Stimulated activated naive B cell treated with anti-CD40 and anti-IgM and Interleukin-4, amounts not matched to agents 10 μg/mL and 1 μg/mL and 100 μg/mL, for 72 hours (primary cell): ENCODE measurements at regions not wholly inside any gene's neighbourhood (a gene's known extent, or its start where the extent isn't known, plus 50 kb on each side); places are given as distances from the start of the nearest gene placed in this dataset.

ENCODE experiments used
- ATAC-seq, 2 donors: fragments of 150-1000 bp; cut with Tn5 transposase; replicated peaks; 2 replicates each; pipeline ENCODE4 v1.10.0; 2021; ENCODE audit warnings: moderate library complexity in 1 of 2
- DNase-seq: peaks from one replicate; pipeline ENCODE4 v3.0.0; 2021
- H3K27ac Mint-ChIP-seq: one replicate; pipeline ENCODE4 v1.8.0; 2022; ENCODE audit warnings: mild to moderate bottlenecking, mixed read lengths
- H3K27me3 Mint-ChIP-seq, 2 donors: one replicate each; pipeline ENCODE4 v1.8.0; 2022; ENCODE audit warnings: mixed read lengths in 2 of 2
- H3K36me3 Mint-ChIP-seq, 2 donors: one replicate each; pipeline ENCODE4 v1.8.0; 2022; ENCODE audit warnings: mixed read lengths in 2 of 2, mild to moderate bottlenecking in 1 of 2
- H3K4me1 Mint-ChIP-seq, 2 donors: one replicate each; pipeline ENCODE4 v1.8.0; 2022; ENCODE audit warnings: mixed read lengths in 2 of 2, mild to moderate bottlenecking in 1 of 2
- H3K4me3 Mint-ChIP-seq, 2 donors: one replicate each; pipeline ENCODE4 v1.8.0; 2022; ENCODE audit warnings: mild to moderate bottlenecking in 2 of 2, mixed read lengths in 2 of 2, moderate library complexity in 1 of 2
- H3K9me3 Mint-ChIP-seq, 2 donors: one replicate each; pipeline ENCODE4 v1.8.0; 2022; ENCODE audit warnings: mixed read lengths in 2 of 2, mild to moderate bottlenecking in 1 of 2

DNA sequence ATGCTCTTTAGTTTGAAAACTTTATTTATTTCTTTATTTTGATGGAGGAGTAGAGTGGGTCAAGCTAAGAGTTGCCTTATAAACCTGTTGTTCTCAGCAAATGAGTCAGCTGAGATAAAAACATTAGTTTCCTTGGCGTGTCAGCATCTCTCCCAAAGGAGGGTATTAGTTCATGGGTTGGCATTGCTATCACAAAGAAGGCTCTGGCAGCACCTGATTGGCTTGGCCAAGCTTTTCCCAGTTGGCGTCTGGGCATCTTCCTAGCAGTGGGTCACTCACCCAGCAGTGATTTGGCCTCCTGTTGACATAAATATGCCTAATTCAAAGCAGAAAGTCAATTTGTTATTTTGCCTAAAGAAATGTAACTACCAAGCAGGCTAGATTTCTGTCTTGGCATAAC lies 200.7 kb upstream of the TNP1 start:
- no peak overlapping the region for H3K27ac Mint-ChIP-seq
- H3K36me3 Mint-ChIP-seq = no peaks in the 10 kb centered on the region
- ATAC-seq (no peak), DNase-seq (no peak)
- H3K9me3 Mint-ChIP-seq = no peaks in the 10 kb centered on the region
- peaks cover 4 to 8% of the 10 kb centered on the region in 2 donors for H3K4me1 Mint-ChIP-seq
- peaks cover 14 to 29% of the 10 kb centered on the region in 2 donors for H3K27me3 Mint-ChIP-seq
- no peak overlapping the region for H3K4me3 Mint-ChIP-seq

DNA sequence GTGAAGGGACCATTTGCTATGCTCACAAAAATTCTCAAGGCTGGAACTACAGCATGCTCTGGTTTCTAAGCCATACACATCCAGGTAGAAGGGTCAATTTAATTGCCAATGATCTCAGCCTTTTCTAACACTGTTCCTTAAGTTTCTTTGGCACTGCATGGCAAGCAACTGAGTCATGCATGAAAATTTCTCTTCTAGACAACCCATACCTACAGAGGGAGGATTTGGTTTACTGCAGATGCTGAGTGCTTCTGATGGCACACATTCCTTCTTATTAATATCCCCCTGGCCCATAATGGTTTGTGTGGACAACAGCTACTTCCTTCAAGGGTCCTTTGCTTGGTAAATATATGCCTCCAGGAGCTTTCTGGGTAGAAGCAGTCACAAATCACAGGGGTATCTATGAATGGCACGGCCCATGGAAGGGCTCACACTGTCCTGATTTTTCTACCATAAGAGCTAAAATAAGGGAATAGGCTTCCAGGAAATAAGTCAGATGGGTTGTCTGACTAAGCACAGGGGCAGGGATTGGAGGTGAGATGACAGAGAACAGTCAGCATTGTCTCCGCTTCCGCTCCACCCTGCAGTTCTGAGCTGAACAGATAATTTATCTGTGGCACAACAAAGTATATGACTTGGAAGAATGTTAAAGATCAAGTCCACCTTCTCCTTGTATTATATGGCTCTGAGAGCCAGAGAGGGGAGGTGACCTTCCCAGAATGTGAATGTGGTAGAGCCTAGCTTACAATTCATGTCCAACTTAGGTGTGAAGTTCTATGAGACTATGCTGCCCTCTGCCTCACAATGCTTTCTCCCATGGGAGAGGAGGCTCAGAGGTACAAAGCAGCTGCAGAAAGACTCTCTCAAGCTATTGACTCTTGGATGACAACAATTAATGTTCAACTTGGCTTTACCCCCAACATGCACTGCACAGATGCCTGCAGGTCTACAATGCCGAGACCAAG lies 199.2 kb upstream of the TNP1 start:
- peaks cover under 1 to 4% of the 10 kb centered on the region in 2 donors for H3K4me1 Mint-ChIP-seq
- H3K4me3 Mint-ChIP-seq = no peak overlapping the region
- no peak overlapping the region for H3K27ac Mint-ChIP-seq
- DNase-seq (no peak), ATAC-seq (no peak)
- no peaks in the 10 kb centered on the region for H3K36me3 Mint-ChIP-seq
- H3K9me3 Mint-ChIP-seq = no peaks in the 10 kb centered on the region
- H3K27me3 Mint-ChIP-seq = peaks cover 19 to 29% of the 10 kb centered on the region in 2 donors

- Mint-ChIP-seq H3K9me3 (no peaks in the 10 kb centered on the region), H3K27ac (no peak overlapping the region), H3K27me3 (peaks cover 18 to 28% of the 10 kb centered on the region in 2 donors), H3K36me3 (no peaks in the 10 kb centered on the region), H3K4me1 (no peaks in the 10 kb centered on the region), H3K4me3 (no peak overlapping the region)
- ATAC-seq (no peak), DNase-seq (no peak)
Observed at GRCh38 chr2:217057773-217058172, 197.9 kb upstream of the TNP1 start.

DNA sequence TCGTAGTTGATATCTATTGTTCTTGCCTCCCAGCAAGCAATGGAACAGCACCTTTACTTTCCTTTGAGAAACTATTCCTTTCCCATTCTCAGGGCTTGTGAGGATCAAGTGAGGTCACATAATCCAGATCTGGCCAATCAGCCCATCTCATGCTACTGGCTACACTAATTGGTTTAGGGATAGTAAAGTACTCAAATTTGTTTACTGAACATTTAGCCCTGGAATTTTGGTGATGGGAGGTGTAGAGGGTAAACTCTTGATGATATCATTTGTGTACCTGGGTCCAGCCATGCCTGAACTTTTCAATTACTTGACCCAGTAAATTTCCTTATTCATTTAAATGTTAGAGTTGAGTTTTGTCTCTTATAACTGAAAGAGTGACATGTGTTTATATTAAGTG lies 195.8 kb upstream of the TNP1 start:
- Mint-ChIP-seq H3K27ac (no peak overlapping the region), H3K27me3 (peaks cover 18 to 28% of the 10 kb centered on the region in 2 donors), H3K9me3 (no peaks in the 10 kb centered on the region), H3K36me3 (no peaks in the 10 kb centered on the region), H3K4me1 (no peaks in the 10 kb centered on the region), H3K4me3 (no peak overlapping the region)
- ATAC-seq (no peak), DNase-seq (no peak)

DNA sequence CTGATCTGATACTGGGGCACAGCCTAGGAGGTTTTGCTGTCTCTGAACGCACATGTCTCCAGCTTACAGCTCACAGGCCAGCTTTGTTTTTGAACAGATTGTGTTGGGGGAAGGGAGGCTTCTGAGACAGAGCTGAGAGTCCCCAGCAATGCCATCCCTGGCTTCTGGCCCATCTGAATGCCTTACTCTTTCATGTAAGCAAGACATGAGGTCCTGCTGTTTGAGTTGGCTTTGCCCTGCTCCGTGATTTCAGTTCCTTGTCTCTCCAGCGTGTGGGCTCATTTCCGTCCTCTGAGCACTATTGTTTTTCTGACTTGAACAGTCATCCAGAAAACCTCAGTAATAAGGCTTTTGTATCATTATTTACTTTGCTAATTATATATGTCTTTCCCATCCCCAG lies 194.9 kb upstream of the TNP1 start:
- H3K36me3 Mint-ChIP-seq = no peaks in the 10 kb centered on the region
- H3K4me3 Mint-ChIP-seq = no peak overlapping the region
- H3K9me3 Mint-ChIP-seq = no peaks in the 10 kb centered on the region
- no peak for DNase-seq
- peaks cover 18 to 28% of the 10 kb centered on the region in 2 donors for H3K27me3 Mint-ChIP-seq
- no peak overlapping the region for H3K27ac Mint-ChIP-seq
- ATAC-seq = no peak
- no peaks in the 10 kb centered on the region for H3K4me1 Mint-ChIP-seq

GRCh38 chr2:217052856-217053577 lies 193.2 kb upstream of the TNP1 start:
- no peaks in the 10 kb centered on the region for H3K9me3 Mint-ChIP-seq
- H3K36me3 Mint-ChIP-seq = no peaks in the 10 kb centered on the region
- H3K27me3 Mint-ChIP-seq = peaks cover 26 to 29% of the 10 kb centered on the region in 2 donors
- H3K27ac Mint-ChIP-seq = no peak overlapping the region
- ATAC-seq (no peak), DNase-seq (no peak)
- H3K4me1 Mint-ChIP-seq = no peaks in the 10 kb centered on the region
- no peak overlapping the region for H3K4me3 Mint-ChIP-seq

DNA sequence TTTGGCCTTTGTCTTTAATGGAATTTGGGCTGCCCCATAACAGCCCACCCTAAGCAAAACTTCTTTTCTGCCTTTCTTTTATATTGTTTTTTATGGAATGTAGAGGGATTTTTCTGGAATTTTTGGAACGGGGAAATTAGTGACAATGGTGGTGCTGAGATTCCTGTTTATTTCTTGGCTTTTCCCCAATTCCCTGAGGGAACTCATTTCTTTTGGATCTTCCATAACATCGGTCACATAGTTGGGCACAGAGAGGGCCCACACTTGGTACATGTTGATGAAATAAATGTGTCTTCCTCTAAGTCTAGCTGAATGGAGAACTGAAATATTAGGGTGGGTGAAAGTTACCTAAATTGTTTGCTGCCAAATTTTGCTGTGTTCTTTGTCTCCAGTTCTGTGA lies 191.6 kb upstream of the TNP1 start:
- Mint-ChIP-seq H3K9me3 (no peaks in the 10 kb centered on the region), H3K36me3 (no peaks in the 10 kb centered on the region), H3K27ac (no peak overlapping the region), H3K4me1 (no peaks in the 10 kb centered on the region), H3K4me3 (no peak overlapping the region), H3K27me3 (peaks cover 20% of the 10 kb centered on the region in 2 donors)
- DNase-seq (no peak), ATAC-seq (no peak)

DNA sequence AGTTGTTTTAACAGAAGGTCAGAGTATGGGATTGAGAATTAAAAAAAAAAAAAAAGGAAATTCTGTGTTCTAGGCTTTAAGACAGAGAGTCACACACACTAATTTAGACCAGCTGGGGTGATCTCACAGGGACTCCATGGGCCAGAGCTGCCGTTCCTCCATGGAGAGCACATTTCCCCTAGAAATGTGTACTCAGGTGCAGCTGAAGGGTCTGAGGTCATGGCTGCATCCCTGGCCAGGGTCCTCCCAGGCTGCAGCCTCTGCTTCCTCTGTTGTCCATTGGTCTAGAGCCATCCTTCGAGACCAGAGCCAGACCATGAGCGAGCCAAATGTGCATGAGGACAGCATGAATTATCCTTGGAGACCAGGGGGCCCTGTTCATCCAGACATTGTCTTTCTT lies 190.1 kb upstream of the TNP1 start:
- Mint-ChIP-seq H3K4me1 (no peaks in the 10 kb centered on the region), H3K27me3 (peaks cover 20 to 22% of the 10 kb centered on the region in 2 donors), H3K36me3 (no peaks in the 10 kb centered on the region), H3K27ac (no peak overlapping the region), H3K9me3 (no peaks in the 10 kb centered on the region), H3K4me3 (no peak overlapping the region)
- no peak for DNase-seq
- ATAC-seq = no peak

DNA sequence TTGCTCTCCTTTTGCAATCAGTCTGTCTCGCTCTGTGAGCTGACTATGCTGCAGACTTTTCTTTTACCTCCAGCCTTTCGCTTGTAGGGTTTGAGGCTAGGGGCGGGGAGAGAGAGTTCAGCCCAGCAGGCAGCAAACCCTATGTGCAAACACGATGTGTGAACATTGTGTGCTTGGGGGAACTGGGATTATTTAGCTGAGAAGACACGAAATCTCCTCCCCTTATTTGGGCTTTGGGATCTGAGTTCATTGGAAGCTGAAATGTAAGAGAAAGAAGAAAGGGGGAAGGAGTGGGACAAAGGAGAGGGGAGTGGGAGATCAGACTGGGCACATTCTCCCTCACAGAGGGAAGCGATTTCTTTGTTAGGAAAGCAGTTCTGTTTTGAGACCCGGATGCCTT lies 189.6 kb upstream of the TNP1 start:
- no peak for ATAC-seq
- Mint-ChIP-seq H3K27ac (no peak overlapping the region), H3K9me3 (no peaks in the 10 kb centered on the region), H3K4me3 (no peak overlapping the region), H3K4me1 (no peaks in the 10 kb centered on the region), H3K36me3 (no peaks in the 10 kb centered on the region), H3K27me3 (peaks cover 20 to 22% of the 10 kb centered on the region in 2 donors)
- DNase-seq = no peak

DNA sequence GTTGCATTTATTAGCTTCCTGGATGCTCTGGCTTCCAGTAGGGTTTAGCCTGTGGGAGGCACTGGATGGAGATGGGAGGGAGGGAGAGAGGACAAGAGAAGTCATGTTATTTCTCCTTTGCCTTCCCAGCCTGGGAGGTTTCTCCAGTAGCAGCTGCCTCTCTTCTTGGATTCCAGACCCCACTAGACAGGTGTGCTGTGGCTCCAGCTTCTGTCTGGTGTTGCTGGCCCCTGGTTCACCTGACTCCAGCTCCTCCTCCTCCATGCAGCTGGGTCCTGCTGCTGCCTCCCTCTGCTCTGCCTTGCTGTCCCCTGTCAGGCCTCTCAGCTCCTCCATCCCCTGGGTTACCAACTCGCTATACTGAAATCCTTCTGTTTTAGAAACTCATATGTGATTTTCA lies 188.9 kb upstream of the TNP1 start:
- DNase-seq (no peak), ATAC-seq (no peak)
- Mint-ChIP-seq H3K9me3 (no peaks in the 10 kb centered on the region), H3K27ac (no peak overlapping the region), H3K4me3 (no peak overlapping the region), H3K36me3 (no peaks in the 10 kb centered on the region), H3K27me3 (peaks cover 16 to 20% of the 10 kb centered on the region in 2 donors), H3K4me1 (no peaks in the 10 kb centered on the region)

GRCh38 chr2:217047631-217048030 lies 187.8 kb upstream of the TNP1 start:
- no peak for ATAC-seq
- Mint-ChIP-seq H3K36me3 (no peaks in the 10 kb centered on the region), H3K27me3 (peaks cover 12 to 15% of the 10 kb centered on the region in 2 donors), H3K9me3 (no peaks in the 10 kb centered on the region), H3K27ac (no peak overlapping the region), H3K4me3 (no peak overlapping the region), H3K4me1 (no peaks in the 10 kb centered on the region)
- no peak for DNase-seq

GRCh38 chr2:217047209-217047608 lies 187.3 kb upstream of the TNP1 start:
- no peaks in the 10 kb centered on the region for H3K9me3 Mint-ChIP-seq
- ATAC-seq = no peak
- H3K4me3 Mint-ChIP-seq = no peak overlapping the region
- no peak for DNase-seq
- no peaks in the 10 kb centered on the region for H3K36me3 Mint-ChIP-seq
- H3K27ac Mint-ChIP-seq = no peak overlapping the region
- H3K27me3 Mint-ChIP-seq = peaks cover 12 to 15% of the 10 kb centered on the region in 2 donors
- no peaks in the 10 kb centered on the region for H3K4me1 Mint-ChIP-seq

- Mint-ChIP-seq H3K4me1 (no peaks in the 10 kb centered on the region), H3K9me3 (peaks cover 6% of the 10 kb centered on the region in 2 donors), H3K36me3 (peaks cover 2 to 3% of the 10 kb centered on the region in 2 donors), H3K27ac (no peak overlapping the region), H3K4me3 (no peak overlapping the region), H3K27me3 (peaks cover 23 to 25% of the 10 kb centered on the region in 2 donors)
- no peak for DNase-seq
- no peak for ATAC-seq
Observed at GRCh38 chr2:217045700-217046475, 186.0 kb upstream of the TNP1 start.

DNA sequence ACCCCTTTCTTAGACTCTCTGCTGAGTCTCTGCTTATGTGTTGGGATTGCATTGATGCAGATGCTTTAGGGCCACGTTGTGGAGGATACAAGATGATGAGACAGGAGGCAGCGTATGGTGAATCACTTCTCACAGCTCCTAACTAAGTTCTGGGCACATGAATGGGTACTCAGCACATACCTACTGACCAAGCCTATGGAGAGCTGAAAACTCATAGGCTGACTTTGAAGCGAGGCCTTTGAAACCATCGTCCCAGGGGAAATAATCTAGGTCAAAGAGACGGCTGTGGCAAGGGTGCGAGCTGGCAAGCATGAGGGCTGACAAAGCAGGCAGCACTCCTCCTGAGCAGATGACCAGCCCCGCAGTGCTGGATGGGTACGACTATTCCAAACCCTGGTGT lies 180.2 kb upstream of the TNP1 start:
- ATAC-seq = no peak
- Mint-ChIP-seq H3K27me3 (peaks cover 15 to 26% of the 10 kb centered on the region in 2 donors), H3K4me1 (no peaks in the 10 kb centered on the region), H3K36me3 (peaks cover 2 to 3% of the 10 kb centered on the region in 2 donors), H3K4me3 (no peak overlapping the region), H3K9me3 (peaks cover 6% of the 10 kb centered on the region in 2 donors), H3K27ac (no peak overlapping the region)
- DNase-seq = no peak
